ENCODE measurements at regions not wholly inside any gene's neighbourhood (a gene's known extent, or its start where the extent isn't known, plus 50 kb on each side); places are given as distances from the start of the nearest gene placed in this dataset.
A peak's percentile ranks its signal among the peaks of the same experiment; 100 is the strongest.

GRCh38 chr14:94904636-94905035 is 134.7 kb upstream of the GSC start:
- Histone ChIP-seq H3K9me3 (no peaks in the 10 kb centered on the region), H3K27ac (no peak overlapping the region), H3K4me3 (no peak overlapping the region), H3K4me1 (no peaks in the 10 kb centered on the region), H3K27me3 (peaks cover 0 to 7% of the 10 kb centered on the region in 2 donors), H3K36me3 (no peaks in the 10 kb centered on the region)
- no peak for TF ChIP-seq CTCF (IDR thresholded peaks at IDR 0.05)
- no peak for ATAC-seq
- no peak for DNase-seq
- intact Hi-C loops (cut with DNase I) = no loop called here

- no peak for TF ChIP-seq CTCF (IDR thresholded peaks at IDR 0.05)
These were observed 134.0 kb upstream of the GSC start for GRCh38 chr14:94903883-94904282.

GRCh38 chr14:94903338-94903737 is 133.4 kb upstream of the GSC start:
- intact Hi-C loops (cut with DNase I) = no loop called here
- DNase-seq (no peak), ATAC-seq (no peak)
- TF ChIP-seq CTCF (IDR thresholded peaks at IDR 0.05) = no peak
- Histone ChIP-seq H3K36me3 (no peaks in the 10 kb centered on the region), H3K9me3 (no peaks in the 10 kb centered on the region), H3K4me3 (no peak overlapping the region), H3K27me3 (peaks cover 0 to 7% of the 10 kb centered on the region in 2 donors), H3K27ac (no peak overlapping the region), H3K4me1 (no peaks in the 10 kb centered on the region)

More at GRCh38 chr14:94903883-94904282, 134.0 kb upstream of the GSC start:
- H3K4me3 ChIP-seq = no peak overlapping the region
- no peaks in the 10 kb centered on the region for H3K4me1 ChIP-seq
- no peaks in the 10 kb centered on the region for H3K36me3 ChIP-seq
- H3K27ac ChIP-seq = no peak overlapping the region
- no peak for DNase-seq
- intact Hi-C loops (cut with DNase I) = no loop called here
- peaks cover 0 to 7% of the 10 kb centered on the region in 2 donors for H3K27me3 ChIP-seq
- no peak for ATAC-seq
- H3K9me3 ChIP-seq = no peaks in the 10 kb centered on the region

DNA sequence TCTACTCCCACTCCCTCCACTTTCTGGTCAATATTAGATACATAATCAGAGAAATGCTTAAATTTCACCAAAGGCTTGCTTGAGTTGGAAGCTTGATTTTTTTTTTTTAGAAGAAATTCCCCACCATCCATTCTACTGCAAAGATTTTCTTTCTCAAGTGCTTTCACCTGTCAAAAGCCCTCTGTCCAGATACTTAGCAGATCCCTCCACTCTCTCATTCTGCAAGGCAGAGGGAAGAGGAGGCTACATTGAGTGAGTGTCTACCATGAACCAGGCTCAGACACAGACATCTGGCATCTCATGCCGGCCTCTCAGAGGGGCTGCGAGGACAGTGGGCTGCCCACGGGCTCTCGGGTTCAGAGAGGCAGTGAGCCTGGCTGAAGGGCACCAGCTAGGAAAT is 127.6 kb upstream of the GSC start:
- Histone ChIP-seq H3K4me3 (no peak overlapping the region), H3K27me3 (no peaks in the 10 kb centered on the region), H3K4me1 (no peaks in the 10 kb centered on the region), H3K36me3 (no peaks in the 10 kb centered on the region), H3K9me3 (no peaks in the 10 kb centered on the region), H3K27ac (no peak overlapping the region)
- TF ChIP-seq CTCF (IDR thresholded peaks at IDR 0.05) = no peak
- DNase-seq = no peak
- intact Hi-C loops (cut with DNase I) = no loop called here
- ATAC-seq = no peak

- peak; percentile 31 for ATAC-seq
These were observed 127.2 kb upstream of the GSC start for GRCh38 chr14:94897082-94897481.

More at GRCh38 chr14:94897082-94897481, 127.2 kb upstream of the GSC start:
- intact Hi-C loops (cut with DNase I) = no loop called here
- DNase-seq = no peak
- no peaks in the 10 kb centered on the region for H3K4me1 ChIP-seq
- H3K9me3 ChIP-seq = no peaks in the 10 kb centered on the region
- no peaks in the 10 kb centered on the region for H3K27me3 ChIP-seq
- H3K4me3 ChIP-seq = no peak overlapping the region
- H3K36me3 ChIP-seq = no peaks in the 10 kb centered on the region
- no peak overlapping the region for H3K27ac ChIP-seq
- TF ChIP-seq CTCF (IDR thresholded peaks at IDR 0.05) = no peak

Data from left lung (tissue), 4 donors.